Liver (tissue), 8 donors: ENCODE measurements at regions not wholly inside any gene's neighbourhood (a gene's known extent, or its start where the extent isn't known, plus 50 kb on each side); places are given as distances from the start of the nearest gene placed in this dataset.

Experiments used
- DNase-seq: peaks from one replicate; pipeline ENCODE4 v3.0.0-alpha.2; 2017; ENCODE audit warnings: low spot score
- H3K27ac ChIP-seq, 2 donors: one replicate each; pipeline ENCODE4 v1.7.0; 2013; ENCODE audit warnings: inconsistent platforms in 2 of 2, low read length in 2 of 2, control low read depth in 1 of 2, low read depth in 1 of 2, mild to moderate bottlenecking in 1 of 2
- H3K27me3 ChIP-seq, 4 donors: one replicate each; pipeline versions ENCODE4 v1.6.1 to v1.7.0; 2013; ENCODE audit warnings: low read length in 3 of 4, inconsistent platforms in 1 of 4, mild to moderate bottlenecking in 1 of 4, moderate library complexity in 1 of 4; ENCODE audit not compliant: control insufficient read depth in 4 of 4, insufficient read depth in 4 of 4
- H3K36me3 ChIP-seq, 4 donors: one replicate each; pipeline versions ENCODE4 v1.6.1 to v1.7.0; 2013; ENCODE audit warnings: low read length in 3 of 4, mild to moderate bottlenecking in 3 of 4, low read depth in 1 of 4, moderate library complexity in 1 of 4; ENCODE audit not compliant: control insufficient read depth in 4 of 4, insufficient read depth in 3 of 4
- H3K4me1 ChIP-seq, 4 donors: one replicate each; pipeline versions ENCODE4 v1.6.1 to v1.7.0; 2013; ENCODE audit warnings: low read length in 3 of 4, mild to moderate bottlenecking in 3 of 4, moderate library complexity in 1 of 4; ENCODE audit not compliant: control insufficient read depth in 4 of 4, insufficient read depth in 4 of 4
- H3K4me3 ChIP-seq, 3 donors: one replicate each; pipeline versions ENCODE4 v1.6.1 to v1.7.0; 2013; ENCODE audit warnings: low read length in 3 of 3, control low read depth in 1 of 3, low read depth in 1 of 3, mild to moderate bottlenecking in 1 of 3
- H3K9ac ChIP-seq, 2 donors: one replicate each; pipeline ENCODE4 v1.7.0; 2013; ENCODE audit warnings: low read length in 2 of 2, mild to moderate bottlenecking in 2 of 2, moderate library complexity in 2 of 2, control low read depth in 1 of 2, low read depth in 1 of 2
- H3K9me3 ChIP-seq, 4 donors: one replicate each; pipeline versions ENCODE4 v1.6.1 to v1.7.0; 2013; ENCODE audit warnings: low read length in 3 of 4; ENCODE audit not compliant: control insufficient read depth in 4 of 4
- ATF3 ChIP-seq: IDR thresholded peaks from 2 replicates; pipeline ENCODE4 v1.6.1; 2016; ENCODE audit warnings: antibody characterized with exemption
- CTCF ChIP-seq: fragments of 150-350 bp; IDR thresholded peaks from 2 replicates; pipeline ENCODE4 v1.5.1; 2017; ENCODE audit warnings: improper control_type of control experiment, low read depth, low read length; ENCODE audit not compliant: missing input control
- EGR1 ChIP-seq, 2 donors: IDR thresholded peaks; 2 replicates each; pipeline ENCODE4 v1.6.1; 2016 to 2018; ENCODE audit warnings: antibody characterized with exemption in 2 of 2, low read depth in 2 of 2
- FOXA1 ChIP-seq: IDR thresholded peaks from 2 replicates; pipeline ENCODE4 v1.6.1; 2016; ENCODE audit warnings: antibody characterized with exemption
- HNF4A ChIP-seq, 2 donors: conservative IDR thresholded peaks; 2 replicates each; pipeline ENCODE4 v1.6.1; 2016; ENCODE audit warnings: antibody characterized with exemption in 2 of 2, mild to moderate bottlenecking in 2 of 2
- HNF4G ChIP-seq: IDR thresholded peaks from 2 replicates; pipeline ENCODE4 v1.6.1; 2016; ENCODE audit warnings: antibody characterized with exemption
- JUND ChIP-seq, 2 donors: IDR thresholded peaks; 2 replicates each; pipeline ENCODE4 v1.6.1; 2016; ENCODE audit warnings: antibody characterized with exemption in 2 of 2
- NR2F2 ChIP-seq: IDR thresholded peaks from 2 replicates; pipeline ENCODE4 v1.6.1; 2016; ENCODE audit warnings: antibody characterized with exemption
- RAD21 ChIP-seq, 2 donors: IDR thresholded peaks; 2 replicates each; pipeline ENCODE4 v1.6.1; 2016; ENCODE audit warnings: antibody characterized with exemption in 2 of 2, mild to moderate bottlenecking in 2 of 2
- REST ChIP-seq: IDR thresholded peaks from 2 replicates; pipeline ENCODE4 v1.6.1; 2016; ENCODE audit warnings: antibody characterized with exemption, mild to moderate bottlenecking
- RXRA ChIP-seq, 2 donors: IDR thresholded peaks; 2 replicates each; pipeline ENCODE4 v1.6.1; 2017 to 2018; ENCODE audit warnings: antibody characterized with exemption in 2 of 2, mild to moderate bottlenecking in 1 of 2
- SP1 ChIP-seq: IDR thresholded peaks from 2 replicates; pipeline ENCODE4 v1.6.1; 2018; ENCODE audit warnings: antibody characterized with exemption, mild to moderate bottlenecking
- TAF1 ChIP-seq: conservative IDR thresholded peaks from 2 replicates; pipeline ENCODE4 v1.6.1; 2016; ENCODE audit warnings: antibody characterized with exemption, mild to moderate bottlenecking
- YY1 ChIP-seq: IDR thresholded peaks from 2 replicates; pipeline ENCODE4 v1.6.1; 2016; ENCODE audit warnings: antibody characterized with exemption, mild to moderate bottlenecking
- ZBTB33 ChIP-seq: IDR thresholded peaks from 2 replicates; pipeline ENCODE4 v1.6.1; 2016; ENCODE audit warnings: antibody characterized with exemption
- WGBS: extraction: QIAGEN DNeasy Blood & Tissue Kit; methylation state at CpG from one replicate; pipeline ENCODE4 v1.1.7; 2013; 5-methylcytosine and 5-hydroxymethylcytosine counted together
- donor health status: healthy.
- donor health status: healthy.
- donor health status: healthy.
- donor health status: healthy.
- donor health status: healthy.

DNA sequence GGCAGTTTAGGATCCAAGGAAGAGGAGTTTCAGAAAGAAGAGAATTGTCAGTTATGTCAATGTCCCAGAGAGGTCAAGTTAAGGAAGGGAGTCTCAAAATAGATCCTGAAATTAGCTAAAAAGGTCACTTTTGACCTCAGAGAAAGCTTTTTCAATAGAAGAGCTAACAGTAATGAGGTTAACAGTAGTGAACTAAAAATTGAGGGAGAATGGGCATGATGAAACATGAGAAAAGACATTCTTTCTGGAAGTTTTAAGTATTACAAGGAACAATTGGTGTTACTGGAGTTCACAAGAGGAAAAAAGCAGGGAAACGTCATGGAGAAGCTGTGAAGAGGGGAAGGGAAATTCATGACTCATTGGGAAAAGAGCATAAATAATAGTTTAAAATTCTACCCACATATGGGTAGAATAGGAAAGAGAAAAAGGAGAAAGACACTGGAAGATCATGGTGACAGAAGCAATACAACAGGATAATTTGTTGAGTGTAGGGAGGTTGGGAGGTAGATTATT lies 381.2 kb upstream of the FAR2 start:
- H3K36me3 ChIP-seq, result no peaks in the 10 kb centered on the region
- no peaks in the 10 kb centered on the region for H3K9me3 ChIP-seq
- peaks cover 0 to 4% (median 0%) of the 10 kb centered on the region in 4 donors for H3K27me3 ChIP-seq
- no peak overlapping the region for H3K4me3 ChIP-seq
- DNase-seq, result no peak
- 33% methylated on average over 1 of the region's 1 CpG for WGBS
- no peak overlapping the region for H3K27ac ChIP-seq
- H3K9ac ChIP-seq, result no peak overlapping the region
- no peaks in the 10 kb centered on the region for H3K4me1 ChIP-seq
- TF ChIP-seq SP1 (no peak), FOXA1 (no peak), NR2F2 (no peak), CTCF (no peak), TAF1 (no peak), RAD21 (IDR thresholded peaks at IDR 0.05) (no peak), JUND (IDR thresholded peaks at IDR 0.05) (no peak), HNF4A (conservative IDR thresholded peaks at IDR 0.05) (no peak), ATF3 (no peak), EGR1 (IDR thresholded peaks at IDR 0.05; ENCODE audit: low read depth in 2 of 2) (no peak), HNF4G (no peak), YY1 (no peak)

- no peak overlapping the region for H3K9ac ChIP-seq
- H3K27ac ChIP-seq, result no peak overlapping the region
- TF ChIP-seq SP1 (no peak), NR2F2 (peak; percentile 65), ATF3 (no peak)
- peaks cover 0 to 4% (median 0%) of the 10 kb centered on the region in 4 donors for H3K27me3 ChIP-seq
- H3K4me3 ChIP-seq, result no peak overlapping the region
- no peaks in the 10 kb centered on the region for H3K4me1 ChIP-seq
- H3K36me3 ChIP-seq, result no peaks in the 10 kb centered on the region
- 66% methylated on average over 5 of the region's 5 CpGs for WGBS
- H3K9me3 ChIP-seq, result no peaks in the 10 kb centered on the region
- no peak for DNase-seq
Measured at GRCh38 chr12:28770322-28770721, 378.8 kb upstream of the FAR2 start.

- no peaks in the 10 kb centered on the region for H3K9me3 ChIP-seq
- no peak overlapping the region for H3K4me3 ChIP-seq
- 59% methylated on average over 4 of the region's 4 CpGs for WGBS
- H3K9ac ChIP-seq, result no peak overlapping the region
- no peak for DNase-seq
- TF ChIP-seq FOXA1 (no peak), HNF4G (no peak), HNF4A (conservative IDR thresholded peaks at IDR 0.05) (no peak), NR2F2 (no peak)
- H3K27me3 ChIP-seq, result peaks cover 0 to 4% (median 0%) of the 10 kb centered on the region in 4 donors
- H3K36me3 ChIP-seq, result no peaks in the 10 kb centered on the region
- no peak overlapping the region for H3K27ac ChIP-seq
- H3K4me1 ChIP-seq, result no peaks in the 10 kb centered on the region
Measured at GRCh38 chr12:28771968-28772367, 377.1 kb upstream of the FAR2 start.

DNA sequence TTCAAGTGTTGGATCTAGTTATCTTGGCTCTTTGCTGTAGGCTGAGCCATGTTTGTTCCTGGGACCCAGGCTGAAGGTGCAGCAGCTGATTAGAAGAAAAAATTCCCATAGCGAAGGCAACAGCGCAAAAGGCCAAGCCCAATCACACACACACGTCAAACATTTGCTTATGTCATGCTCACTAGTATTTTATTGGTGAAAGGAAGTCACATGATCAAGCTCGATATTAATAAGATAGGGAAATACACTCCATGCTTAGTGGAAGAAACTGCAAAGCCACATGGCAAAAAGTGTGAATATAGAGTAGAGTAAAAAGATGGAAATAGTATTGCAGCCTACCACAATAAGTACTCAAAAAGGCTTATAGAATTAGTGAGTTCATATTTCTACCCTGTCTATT lies 373.5 kb upstream of the FAR2 start:
- Histone ChIP-seq H3K4me3 (no peak overlapping the region), H3K27ac (no peak overlapping the region), H3K9ac (no peak overlapping the region), H3K9me3 (no peaks in the 10 kb centered on the region), H3K36me3 (no peaks in the 10 kb centered on the region), H3K4me1 (no peaks in the 10 kb centered on the region), H3K27me3 (no peaks in the 10 kb centered on the region)
- WGBS, result 88% methylated on average over 4 of the region's 4 CpGs
- no peak for DNase-seq
- TF ChIP-seq EGR1 (IDR thresholded peaks at IDR 0.05; ENCODE audit: low read depth in 2 of 2), result no peak
- TF ChIP-seq NR2F2, result no peak
- no peak for TF ChIP-seq REST
- TF ChIP-seq ZBTB33, result no peak
- TF ChIP-seq RAD21 (IDR thresholded peaks at IDR 0.05), result no peak
- no peak for TF ChIP-seq JUND (IDR thresholded peaks at IDR 0.05)
- no peak for TF ChIP-seq SP1
- TF ChIP-seq ATF3, result no peak
- TF ChIP-seq FOXA1, result no peak
- no peak for TF ChIP-seq RXRA (IDR thresholded peaks at IDR 0.05)
